Ovary (tissue), 3 donors: ENCODE measurements at regions not wholly inside any gene's neighbourhood (a gene's known extent, or its start where the extent isn't known, plus 50 kb on each side); places are given as distances from the start of the nearest gene placed in this dataset.

Source experiments
- EP300 ChIP-seq: sonication (generic); formaldehyde crosslinking; IDR thresholded peaks from one replicate; pipeline ENCODE4 v1.6.1; 2017; ENCODE audit warnings: antibody characterized with exemption
- POLR2A ChIP-seq: fragments of 450-650 bp; IDR thresholded peaks from one replicate; pipeline ENCODE4 v1.6.1; 2017; ENCODE audit warnings: antibody characterized with exemption, mild to moderate bottlenecking, moderate library complexity
- TF ChIP-seq, protein P1 (sequence below), 3 donors: fragments of 450-650 bp in 2 of 3; fragments of 200-600 bp in 1 of 3; IDR thresholded peaks; one replicate each; pipeline versions ENCODE4 v1.5.1 to v1.8.0; 2016 to 2022; ENCODE audit warnings: antibody characterized with exemption in 3 of 3, mild to moderate bottlenecking in 1 of 3
- donor health status: DM: no; HTN: no; CAD: no.

DNA sequence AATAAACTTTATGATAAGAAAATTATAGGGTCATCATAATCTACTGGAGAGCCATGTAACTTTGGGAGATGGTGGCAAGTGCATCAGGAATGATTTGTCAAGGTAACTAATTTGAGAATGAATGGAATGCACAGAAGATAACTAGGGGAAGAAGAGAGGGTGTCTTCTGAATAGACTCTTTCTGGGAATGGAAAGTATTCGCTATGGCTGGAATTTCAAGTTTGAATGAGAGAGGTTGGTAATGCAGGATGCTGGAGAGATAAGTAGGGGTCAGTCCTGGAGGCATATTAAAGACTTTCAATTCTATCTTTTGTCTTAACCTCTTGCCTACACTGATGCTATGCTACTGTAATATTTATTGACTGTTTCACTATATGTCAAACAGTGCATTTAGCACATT lies 714.2 kb downstream of the CETN3 start:
- TF ChIP-seq EP300 (no peak), POLR2A (no peak)
- TF ChIP-seq, protein P1, sequence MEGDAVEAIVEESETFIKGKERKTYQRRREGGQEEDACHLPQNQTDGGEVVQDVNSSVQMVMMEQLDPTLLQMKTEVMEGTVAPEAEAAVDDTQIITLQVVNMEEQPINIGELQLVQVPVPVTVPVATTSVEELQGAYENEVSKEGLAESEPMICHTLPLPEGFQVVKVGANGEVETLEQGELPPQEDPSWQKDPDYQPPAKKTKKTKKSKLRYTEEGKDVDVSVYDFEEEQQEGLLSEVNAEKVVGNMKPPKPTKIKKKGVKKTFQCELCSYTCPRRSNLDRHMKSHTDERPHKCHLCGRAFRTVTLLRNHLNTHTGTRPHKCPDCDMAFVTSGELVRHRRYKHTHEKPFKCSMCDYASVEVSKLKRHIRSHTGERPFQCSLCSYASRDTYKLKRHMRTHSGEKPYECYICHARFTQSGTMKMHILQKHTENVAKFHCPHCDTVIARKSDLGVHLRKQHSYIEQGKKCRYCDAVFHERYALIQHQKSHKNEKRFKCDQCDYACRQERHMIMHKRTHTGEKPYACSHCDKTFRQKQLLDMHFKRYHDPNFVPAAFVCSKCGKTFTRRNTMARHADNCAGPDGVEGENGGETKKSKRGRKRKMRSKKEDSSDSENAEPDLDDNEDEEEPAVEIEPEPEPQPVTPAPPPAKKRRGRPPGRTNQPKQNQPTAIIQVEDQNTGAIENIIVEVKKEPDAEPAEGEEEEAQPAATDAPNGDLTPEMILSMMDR (IDR thresholded peaks at IDR 0.05), result no peak
